Omental fat pad (tissue), 3 donors: ENCODE measurements at regions not wholly inside any gene's neighbourhood (a gene's known extent, or its start where the extent isn't known, plus 50 kb on each side); places are given as distances from the start of the nearest gene placed in this dataset.

Source experiments
- ATAC-seq: fragments of 150-250 bp; one replicate; pipeline ENCODE4 v1.9.1; 2016; ENCODE audit warnings: mild to moderate bottlenecking, moderate library complexity; ENCODE audit not compliant: low FRiP score
- DNase-seq: peaks from one replicate; pipeline ENCODE4 v3.0.0-alpha.2; 2019; ENCODE audit warnings: low spot score
- CTCF ChIP-seq, 3 donors: fragments of 450-650 bp; IDR thresholded peaks; one replicate each; pipeline ENCODE4 v1.5.1; 2016 to 2017; ENCODE audit warnings: antibody characterized with exemption in 3 of 3, mild to moderate bottlenecking in 3 of 3, moderate library complexity in 2 of 3

- TF ChIP-seq CTCF (IDR thresholded peaks at IDR 0.05) = no peak
- no peak for ATAC-seq
- no peak for DNase-seq
Measured at GRCh38 chr16:86806838-86807351, 228.5 kb downstream of the FOXL1 start.

DNA sequence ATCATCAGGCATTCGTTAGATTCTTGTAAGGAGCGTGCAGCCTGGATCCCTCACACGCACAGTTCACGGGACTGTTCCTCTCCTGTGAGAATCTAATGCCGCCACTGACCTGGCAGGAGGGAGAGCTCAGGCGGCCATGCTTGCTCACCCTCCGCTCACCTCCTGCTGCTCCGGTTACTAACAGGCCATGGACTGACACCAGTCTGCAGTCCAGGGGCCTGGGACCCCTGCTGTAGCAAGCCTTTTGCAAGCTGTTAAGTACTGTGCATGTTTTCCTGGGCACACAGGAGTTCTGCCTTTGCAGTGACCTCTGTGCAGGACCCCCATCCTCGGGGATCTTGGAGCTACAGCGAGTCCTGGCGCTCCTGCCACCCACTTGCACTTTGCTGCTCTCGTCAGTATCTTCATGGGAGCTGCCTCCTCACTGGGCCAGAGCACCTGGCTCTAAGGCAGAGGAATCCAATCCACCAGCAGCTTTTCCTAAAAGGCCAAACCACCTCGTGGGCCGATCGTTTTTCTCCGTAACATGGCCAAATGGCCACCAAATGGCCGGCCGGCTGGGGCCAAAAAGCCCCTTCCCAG is 230.6 kb downstream of the FOXL1 start:
- TF ChIP-seq CTCF (IDR thresholded peaks at IDR 0.05) = no peak
- no peak for ATAC-seq
- DNase-seq = no peak

DNA sequence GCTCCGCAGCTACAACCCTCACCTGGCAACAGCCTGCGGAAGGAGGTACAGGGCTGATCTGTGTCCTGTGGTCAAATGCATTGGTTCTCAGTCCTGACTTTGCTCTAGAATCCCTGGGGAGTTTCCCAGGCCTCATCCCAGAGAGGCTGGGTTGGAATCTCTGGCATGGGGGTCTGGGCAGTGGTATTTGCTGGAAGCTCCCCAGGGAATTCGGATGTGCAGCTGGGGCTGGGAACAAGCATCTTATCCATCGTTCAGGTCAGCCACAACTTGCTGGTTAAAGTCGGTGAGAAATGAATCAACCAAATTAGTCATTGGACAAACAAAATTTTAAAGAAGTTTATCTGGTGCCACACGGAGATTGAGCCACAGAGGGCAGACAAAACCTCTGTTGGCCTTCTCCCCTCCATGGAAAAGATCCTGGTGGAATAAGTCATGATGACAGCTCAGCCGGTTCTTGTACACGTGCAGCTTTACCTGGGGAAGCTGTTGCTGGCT is 231.2 kb downstream of the FOXL1 start:
- no peak for DNase-seq

DNA sequence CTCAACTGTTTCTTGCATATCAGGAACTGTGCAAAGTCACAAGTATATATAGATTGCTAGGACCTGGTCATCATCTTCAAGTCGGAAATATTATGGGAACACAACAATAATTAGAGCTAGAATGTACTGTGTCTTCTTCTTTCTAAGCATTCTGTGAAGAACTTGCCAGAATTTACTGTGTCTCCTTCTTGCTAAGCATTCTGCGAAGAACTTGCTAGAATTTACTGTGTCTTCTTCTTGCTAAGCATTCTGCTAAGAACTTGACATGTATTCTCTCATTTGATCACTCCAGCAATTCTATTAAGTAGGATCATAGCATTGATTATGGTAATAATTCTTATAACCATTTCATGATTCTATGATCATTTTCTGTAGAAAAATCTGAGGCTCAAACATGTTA is 231.7 kb downstream of the FOXL1 start:
- ATAC-seq = no peak
- TF ChIP-seq CTCF (IDR thresholded peaks at IDR 0.05) = no peak

More for the DNA sequence above, 231.2 kb downstream of the FOXL1 start:
- no peak for TF ChIP-seq CTCF (IDR thresholded peaks at IDR 0.05)
- ATAC-seq = no peak

DNA sequence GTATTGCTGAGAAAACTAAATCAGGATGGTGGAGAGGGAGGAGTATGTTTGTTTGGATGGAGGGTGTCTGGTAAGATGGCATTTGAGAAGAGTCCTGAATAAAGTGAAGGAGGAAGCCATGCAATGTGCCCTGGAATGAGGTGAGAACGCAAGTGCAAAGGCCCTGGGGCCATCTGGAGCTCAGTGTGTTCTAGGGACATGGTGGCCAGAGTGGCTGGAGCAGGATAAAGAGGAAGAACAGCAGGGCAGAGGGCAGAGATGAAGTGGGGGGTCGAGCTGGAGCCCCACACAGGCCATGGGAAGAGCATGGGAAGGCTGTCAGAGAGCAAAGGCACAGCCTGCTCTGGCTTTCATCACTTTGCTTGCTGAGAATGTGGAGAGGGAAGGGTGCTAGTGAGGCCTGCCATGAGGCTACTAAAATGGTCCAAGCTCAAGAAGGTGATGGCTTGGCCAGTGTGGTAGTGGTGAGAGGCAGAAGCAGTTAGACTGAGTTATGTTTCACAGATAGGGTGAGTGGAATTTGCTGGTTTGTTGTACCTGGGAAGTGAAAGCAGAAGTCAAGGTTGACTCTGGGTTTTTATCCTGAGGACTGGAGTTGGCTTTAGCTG is 234.1 kb downstream of the FOXL1 start:
- DNase-seq (no peak), ATAC-seq (no peak)
- no peak for TF ChIP-seq CTCF (IDR thresholded peaks at IDR 0.05)

More for the DNA sequence above, 231.7 kb downstream of the FOXL1 start:
- DNase-seq = no peak

DNA sequence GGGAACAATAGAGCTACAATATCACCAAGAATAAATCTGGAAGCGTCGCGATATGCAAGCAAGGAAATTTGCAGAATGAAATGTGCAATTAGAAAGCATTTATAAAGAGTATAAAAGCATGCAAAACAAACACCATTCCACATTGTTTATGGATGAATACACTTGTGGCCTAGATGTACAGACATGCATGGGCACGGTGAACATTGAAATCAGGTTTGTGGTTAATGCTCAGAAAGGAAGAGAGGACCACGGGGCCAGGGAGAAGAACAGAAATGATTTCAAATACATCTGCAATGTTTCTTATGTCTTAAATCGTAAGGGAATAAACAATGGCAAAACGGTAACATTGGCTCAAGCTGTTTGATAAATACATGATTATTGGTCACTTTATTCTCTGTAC is 235.9 kb downstream of the FOXL1 start:
- ATAC-seq (no peak), DNase-seq (no peak)

More for the DNA sequence above, 235.9 kb downstream of the FOXL1 start:
- TF ChIP-seq CTCF (IDR thresholded peaks at IDR 0.05) = no peak
